SU-DHL-6 (cell line): ENCODE measurements at regions not wholly inside any gene's neighbourhood (a gene's known extent, or its start where the extent isn't known, plus 50 kb on each side); places are given as distances from the start of the nearest gene placed in this dataset.

Source experiments
- CTCF ChIP-seq: fragments of 200-600 bp; sonication (generic); IDR thresholded peaks from one replicate; pipeline ENCODE4 v1.5.1; 2017; ENCODE audit warnings: antibody characterized with exemption, mild to moderate bottlenecking, low read length, moderate library complexity; ENCODE audit not compliant: insufficient read depth, poor library complexity, severe bottlenecking
- EZH2phosphoT487 ChIP-seq: fragments of 200-600 bp; sonication (generic), shearing (Covaris generic); conservative IDR thresholded peaks from 2 replicates; pipeline ENCODE4 v1.6.1; 2018; ENCODE audit warnings: mild to moderate bottlenecking, antibody characterized with exemption, low read length, moderate library complexity, mixed read lengths

GRCh38 chr10:114879093-114879492 is 57.5 kb downstream of the FHIP2A start:
- TF ChIP-seq CTCF (no peak), EZH2phosphoT487 (no peak)
